Endothelial cell of umbilical vein (primary cell): ENCODE measurements at regions not wholly inside any gene's neighbourhood (a gene's known extent, or its start where the extent isn't known, plus 50 kb on each side); places are given as distances from the start of the nearest gene placed in this dataset.

ENCODE experiments used
- BruUV-seq: library from RNA; stranded (reverse); fragments of 400-500 nt; replicated peaks from 2 replicates; lab custom pipeline; 2021; lab: Mats Ljungman, UMichigan
- CTCF ChIA-PET: fragments of 300-600, 350-600 bp; sonication (Branson Sonifier 250); formaldehyde crosslinking; loops from one replicate; lab custom pipeline; 2021; ENCODE audit warnings: antibody characterized with exemption, inconsistent platforms; lab: Charles Lee
- POLR2A ChIA-PET: fragments of 300-600, 350-600 bp; sonication (Branson Sonifier 250); formaldehyde crosslinking; loops from one replicate; lab custom pipeline; 2021; ENCODE audit warnings: antibody characterized with exemption, inconsistent platforms; lab: Charles Lee
- DNase-seq: peaks from one replicate; pipeline ENCODE4 v3.0.0-alpha.2; 2011; ENCODE audit warnings: low read depth, low spot score
- FAIRE-seq: peaks from 2 replicates; lab custom pipeline; 2011; peaks lifted over from hg19 to GRCh38; lab: Jason Lieb, UNC
- H2AFZ ChIP-seq: 2 replicates; pipeline ENCODE4 v1.6.0; 2012; ENCODE audit warnings: low read depth, low read length, control low read depth, inconsistent platforms
- H3K27ac ChIP-seq: 2 replicates; pipeline ENCODE4 v1.5.1; 2011; ENCODE audit warnings: low read depth, mild to moderate bottlenecking, control low read depth, low read length, moderate library complexity; ENCODE audit not compliant: insufficient read depth
- H3K27me3 ChIP-seq, 2 experiments: 2 replicates each; pipeline versions ENCODE4 v1.6.0 to v1.6.1; 2011; ENCODE audit warnings: low read length in 2 of 2, mixed read lengths in 1 of 2; ENCODE audit not compliant: control insufficient read depth in 2 of 2, insufficient read depth in 2 of 2
- H3K36me3 ChIP-seq, 2 experiments: 2 replicates in 1 of 2; 3 replicates in 1 of 2; pipeline ENCODE4 v1.5.1; 2011; ENCODE audit warnings: low read length in 2 of 2, mild to moderate bottlenecking in 1 of 2, moderate library complexity in 1 of 2; ENCODE audit not compliant: control insufficient read depth in 2 of 2, insufficient read depth in 2 of 2; ENCODE audit errors: extremely low read depth in 1 of 2
- H3K4me1 ChIP-seq: 3 replicates; pipeline ENCODE4 v1.5.1; 2011; ENCODE audit warnings: mild to moderate bottlenecking, low read length; ENCODE audit not compliant: control insufficient read depth, insufficient read depth; ENCODE audit errors: extremely low read depth
- H3K4me2 ChIP-seq: 2 replicates; pipeline ENCODE4 v1.6.1; 2011; ENCODE audit warnings: low read length, control low read depth, mixed read lengths; ENCODE audit not compliant: insufficient read depth
- H3K4me3 ChIP-seq, 3 experiments: fragments of 200-600 bp in 1 of 3; sonication (generic), shearing (Covaris generic) in 1 of 3; replicated peaks in 1 of 3; 2 replicates each; pipeline ENCODE4 v1.5.1; 2011 to 2016; ENCODE audit warnings: control low read depth in 3 of 3, low read length in 3 of 3, mild to moderate bottlenecking in 2 of 3, inconsistent platforms in 1 of 3, low read depth in 1 of 3, moderate library complexity in 1 of 3; ENCODE audit not compliant: insufficient read depth in 1 of 3
- H3K79me2 ChIP-seq: 2 replicates; pipeline ENCODE4 v1.6.0; 2012; ENCODE audit warnings: low read length, inconsistent platforms; ENCODE audit not compliant: control insufficient read depth, insufficient read depth
- H3K9ac ChIP-seq: replicated peaks from 2 replicates; pipeline ENCODE3; 2011; ENCODE audit warnings: low read length, control low read depth; ENCODE audit not compliant: insufficient read depth; ENCODE audit errors: extremely low read depth
- H3K9me1 ChIP-seq: replicated peaks from 3 replicates; pipeline ENCODE4 v1.6.0; 2011; ENCODE audit warnings: mild to moderate bottlenecking, low read length; ENCODE audit not compliant: control insufficient read depth, insufficient read depth; ENCODE audit errors: extremely low read depth
- H3K9me3 ChIP-seq: replicated peaks from 2 replicates; pipeline ENCODE4 v1.5.1; 2012; ENCODE audit warnings: low read length, inconsistent platforms; ENCODE audit not compliant: control insufficient read depth, insufficient read depth
- H4K20me1 ChIP-seq: replicated peaks from 2 replicates; pipeline ENCODE3; 2011; ENCODE audit warnings: mild to moderate bottlenecking, low read length; ENCODE audit not compliant: control insufficient read depth, insufficient read depth; ENCODE audit errors: extremely low read depth
- CTCF ChIP-seq, 2 donors: IDR thresholded peaks; 1 replicate in 1 of 2; 2 replicates in 1 of 2; pipeline ENCODE4 v1.5.1; 2011; ENCODE audit warnings: low read length in 2 of 2, mild to moderate bottlenecking in 2 of 2, moderate library complexity in 2 of 2, control low read depth in 1 of 2, inconsistent platforms in 1 of 2, low read depth in 1 of 2; ENCODE audit not compliant: insufficient read depth in 1 of 2; ENCODE audit errors: extremely low read depth in 1 of 2
- EZH2 ChIP-seq: IDR thresholded peaks from 2 replicates; pipeline ENCODE4 v1.6.1; 2012; ENCODE audit warnings: borderline replicate concordance, low read depth, mild to moderate bottlenecking, moderate library complexity, low read length, inconsistent platforms; ENCODE audit not compliant: severe bottlenecking
- FOS ChIP-seq: IDR thresholded peaks from 2 replicates; pipeline ENCODE4 v1.6.1; 2011; ENCODE audit warnings: mild to moderate bottlenecking, low read length, moderate library complexity, borderline replicate concordance; ENCODE audit not compliant: insufficient read depth
- GATA2 ChIP-seq: IDR thresholded peaks from 2 replicates; pipeline ENCODE4 v1.7.0; 2011; ENCODE audit warnings: low read depth, mild to moderate bottlenecking, moderate library complexity, mixed read lengths, low read length; ENCODE audit not compliant: insufficient read length, insufficient read depth
- JUN ChIP-seq: IDR thresholded peaks from 2 replicates; pipeline ENCODE4 v1.6.1; 2011; ENCODE audit warnings: borderline replicate concordance, low read depth; ENCODE audit not compliant: insufficient read length, insufficient read depth
- MAX ChIP-seq: IDR thresholded peaks from 2 replicates; pipeline ENCODE4 v1.6.1; 2011; ENCODE audit not compliant: insufficient read depth, insufficient read length
- MYC ChIP-seq: IDR thresholded peaks from one replicate; pipeline ENCODE4 v1.6.1; 2011; ENCODE audit warnings: mild to moderate bottlenecking, low read depth, low read length
- POLR2A ChIP-seq: IDR thresholded peaks from 2 replicates; pipeline ENCODE4 v1.6.1; 2012; ENCODE audit warnings: low read depth, mild to moderate bottlenecking, control low read depth, low read length
- POLR2AphosphoS5 ChIP-seq: IDR thresholded peaks from 2 replicates; pipeline ENCODE4 v1.6.1; 2012; ENCODE audit warnings: low read depth, mild to moderate bottlenecking, control low read depth, low read length, moderate library complexity; ENCODE audit not compliant: insufficient read depth
- dilution Hi-C: fragments of 300-500 bp; cut with MboI; formaldehyde crosslinking; loops from one replicate; pipeline ENCODE4 v1.15.0; 2019; ENCODE audit warnings: low sequenced_read_pairs; ENCODE audit not compliant: extremely low pct_ligation_motif_present
- intact Hi-C: fragments of 100-400 bp; cut with micrococcal nuclease; formaldehyde crosslinking; loops from one replicate; pipeline ENCODE4 v1.10.0; 2022

GRCh38 chr5:121478636-121479035 lies 373.0 kb upstream of the FTMT start:
- Histone ChIP-seq H2AFZ (no peak overlapping the region), H3K9ac (no peak overlapping the region), H3K4me2 (no peak overlapping the region), H3K4me3 (no peak overlapping the region), H3K79me2 (no peaks in the 10 kb centered on the region), H3K36me3 (no peaks in the 10 kb centered on the region), H4K20me1 (no peaks in the 10 kb centered on the region), H3K27ac (no peak overlapping the region), H3K9me1 (no peaks in the 10 kb centered on the region), H3K9me3 (no peaks in the 10 kb centered on the region), H3K4me1 (no peaks in the 10 kb centered on the region), H3K27me3 (no peaks in the 10 kb centered on the region)
- no peak for TF ChIP-seq MYC
- no peak for TF ChIP-seq EZH2
- TF ChIP-seq POLR2AphosphoS5, result no peak
- TF ChIP-seq JUN, result no peak
- TF ChIP-seq POLR2A, result no peak
- TF ChIP-seq MAX, result no peak
- TF ChIP-seq CTCF (IDR thresholded peaks at IDR 0.05; ENCODE audit: extremely low read depth in 1 of 2, insufficient read depth in 1 of 2, low read depth in 1 of 2, low read length in 2 of 2), result no peak
- TF ChIP-seq GATA2, result no peak
- no peak for TF ChIP-seq FOS
- FAIRE-seq (no peak), DNase-seq (no peak)
- BruUV-seq, result no TSS peak
- intact Hi-C loops, result no loop called here
- ChIA-PET CTCF (no interaction called here), POLR2A (no interaction called here)
- dilution Hi-C loops, result no loop called here
